ENCODE measurements at regions not wholly inside any gene's neighbourhood (a gene's known extent, or its start where the extent isn't known, plus 50 kb on each side); places are given as distances from the start of the nearest gene placed in this dataset.
A peak's percentile ranks its signal among the peaks of the same experiment; 100 is the strongest.

- DNase-seq (ENCODE audit: low read depth in 2 of 2), result no peak
These were observed 185.0 kb upstream of the CDYL start for GRCh38 chr6:4591218-4591617.

GRCh38 chr6:4589295-4589694, 186.9 kb upstream of the CDYL start:
- DNase-seq (ENCODE audit: low read depth in 2 of 2), result no peak

GRCh38 chr6:4588581-4588980, 187.6 kb upstream of the CDYL start:
- no peak for DNase-seq (ENCODE audit: low read depth in 2 of 2)

GRCh38 chr6:4588163-4588562, 188.0 kb upstream of the CDYL start:
- no peak for DNase-seq (ENCODE audit: low read depth in 2 of 2)

- DNase-seq (ENCODE audit: low read depth in 2 of 2), result no peak
These were observed 189.0 kb upstream of the CDYL start for GRCh38 chr6:4587171-4587570.

- no peak for DNase-seq (ENCODE audit: low read depth in 2 of 2)
These were observed 189.7 kb upstream of the CDYL start for GRCh38 chr6:4586469-4586859.

GRCh38 chr6:4585682-4586468, 190.3 kb upstream of the CDYL start:
- DNase-seq (ENCODE audit: low read depth in 2 of 2), result no peak

- DNase-seq (ENCODE audit: low read depth in 2 of 2), result no peak
These were observed 191.4 kb upstream of the CDYL start for GRCh38 chr6:4584801-4585200.

GRCh38 chr6:4582506-4583417, 193.4 kb upstream of the CDYL start:
- no peak for DNase-seq (ENCODE audit: low read depth in 2 of 2)

GRCh38 chr6:4581468-4582385, 194.5 kb upstream of the CDYL start:
- DNase-seq (ENCODE audit: low read depth in 2 of 2), result peak in 1 of 2 donors; percentile 82

GRCh38 chr6:4580361-4580760, 195.8 kb upstream of the CDYL start:
- no peak for DNase-seq (ENCODE audit: low read depth in 2 of 2)

GRCh38 chr6:4577406-4577805, 198.8 kb upstream of the CDYL start:
- DNase-seq (ENCODE audit: low read depth in 2 of 2), result peak in 1 of 2 donors; percentile 81

GRCh38 chr6:4575714-4576113, 200.5 kb upstream of the CDYL start:
- no peak for DNase-seq (ENCODE audit: low read depth in 2 of 2)

- no peak for DNase-seq (ENCODE audit: low read depth in 2 of 2)
These were observed 202.2 kb upstream of the CDYL start for GRCh38 chr6:4574007-4574406.

GRCh38 chr6:4571011-4571410, 205.2 kb upstream of the CDYL start:
- DNase-seq (ENCODE audit: low read depth in 2 of 2), result no peak

- no peak for DNase-seq (ENCODE audit: low read depth in 2 of 2)
These were observed 208.1 kb upstream of the CDYL start for GRCh38 chr6:4568138-4568537.

- DNase-seq (ENCODE audit: low read depth in 2 of 2), result no peak
These were observed 209.1 kb upstream of the CDYL start for GRCh38 chr6:4567141-4567540.

- DNase-seq (ENCODE audit: low read depth in 2 of 2), result no peak
These were observed 210.6 kb upstream of the CDYL start for GRCh38 chr6:4565301-4566250.

GRCh38 chr6:4564801-4565271, 211.4 kb upstream of the CDYL start:
- DNase-seq (ENCODE audit: low read depth in 2 of 2), result no peak

- DNase-seq (ENCODE audit: low read depth in 2 of 2), result no peak
These were observed 212.3 kb upstream of the CDYL start for GRCh38 chr6:4563877-4564276.

All from dermis microvascular lymphatic vessel endothelial cell (primary cell).